ENCODE measurements at regions not wholly inside any gene's neighbourhood (a gene's known extent, or its start where the extent isn't known, plus 50 kb on each side); places are given as distances from the start of the nearest gene placed in this dataset.

DNA sequence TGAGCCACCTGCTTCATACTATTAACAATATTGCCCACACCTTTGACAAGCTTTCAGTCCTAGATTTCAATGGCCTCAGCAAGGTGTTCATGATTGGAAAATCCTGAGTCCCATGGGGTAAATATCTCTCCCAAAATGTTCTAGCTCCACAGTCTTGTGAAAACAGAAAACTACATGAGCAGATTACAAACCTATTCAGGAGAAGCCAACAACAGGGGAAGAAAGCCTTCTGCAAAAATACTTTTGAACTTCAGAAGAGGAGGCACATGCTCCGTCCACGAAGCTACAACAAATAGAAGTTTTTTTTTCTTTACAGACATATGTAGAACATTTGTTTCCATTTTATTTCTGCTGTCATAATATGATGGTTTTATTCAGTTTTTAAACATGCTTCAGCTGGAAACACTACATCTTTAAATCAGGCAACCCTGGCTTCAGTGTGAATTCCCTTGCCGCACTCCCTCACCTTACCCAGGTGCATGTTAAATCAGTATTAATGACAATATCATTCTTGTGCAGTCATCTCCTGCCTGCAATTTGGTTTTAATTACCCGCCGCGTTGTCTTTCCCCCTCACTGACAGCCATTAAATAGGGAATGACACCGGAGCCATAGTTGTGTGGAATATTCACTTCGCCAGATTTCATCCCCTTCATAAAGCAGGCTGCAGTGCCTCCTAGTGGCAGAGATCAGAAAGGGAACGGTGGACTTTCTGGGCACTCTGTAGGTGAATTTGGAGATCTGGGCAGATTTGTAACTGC is 725.5 kb upstream of the ARRDC4 start:
- TF ChIP-seq ZFP69B (tag by site-specific recombination; IDR thresholded peaks at IDR 0.05) (no peak), ZFP37 (tag by site-specific recombination; IDR thresholded peaks at IDR 0.05) (no peak), KLF17 (tag by site-specific recombination; IDR thresholded peaks at IDR 0.05) (no peak), GLI4 (tag by site-specific recombination; IDR thresholded peaks at IDR 0.05) (no peak)
- TF ChIP-seq, protein P1, sequence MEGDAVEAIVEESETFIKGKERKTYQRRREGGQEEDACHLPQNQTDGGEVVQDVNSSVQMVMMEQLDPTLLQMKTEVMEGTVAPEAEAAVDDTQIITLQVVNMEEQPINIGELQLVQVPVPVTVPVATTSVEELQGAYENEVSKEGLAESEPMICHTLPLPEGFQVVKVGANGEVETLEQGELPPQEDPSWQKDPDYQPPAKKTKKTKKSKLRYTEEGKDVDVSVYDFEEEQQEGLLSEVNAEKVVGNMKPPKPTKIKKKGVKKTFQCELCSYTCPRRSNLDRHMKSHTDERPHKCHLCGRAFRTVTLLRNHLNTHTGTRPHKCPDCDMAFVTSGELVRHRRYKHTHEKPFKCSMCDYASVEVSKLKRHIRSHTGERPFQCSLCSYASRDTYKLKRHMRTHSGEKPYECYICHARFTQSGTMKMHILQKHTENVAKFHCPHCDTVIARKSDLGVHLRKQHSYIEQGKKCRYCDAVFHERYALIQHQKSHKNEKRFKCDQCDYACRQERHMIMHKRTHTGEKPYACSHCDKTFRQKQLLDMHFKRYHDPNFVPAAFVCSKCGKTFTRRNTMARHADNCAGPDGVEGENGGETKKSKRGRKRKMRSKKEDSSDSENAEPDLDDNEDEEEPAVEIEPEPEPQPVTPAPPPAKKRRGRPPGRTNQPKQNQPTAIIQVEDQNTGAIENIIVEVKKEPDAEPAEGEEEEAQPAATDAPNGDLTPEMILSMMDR (tag by site-specific recombination; IDR thresholded peaks at IDR 0.05): 0 out of 2 replicates have a peak, but pooled peaks have one; percentile 9

Data from HEK293 (cell line).